Endothelial cell (in vitro differentiated cells): ENCODE measurements at regions not wholly inside any gene's neighbourhood (a gene's known extent, or its start where the extent isn't known, plus 50 kb on each side); places are given as distances from the start of the nearest gene placed in this dataset.

Experiments
- DNase-seq: peaks from one replicate; pipeline ENCODE4 v3.0.0; 2021; ENCODE audit warnings: low spot score
- H3K27ac Mint-ChIP-seq: one replicate; pipeline ENCODE4 v1.8.0; 2021; ENCODE audit warnings: mixed read lengths, inconsistent platforms; ENCODE audit not compliant: unreplicated experiment
- H3K27me3 Mint-ChIP-seq: one replicate; pipeline ENCODE4 v1.8.0; 2021; ENCODE audit warnings: mild to moderate bottlenecking, moderate library complexity, mixed read lengths, inconsistent platforms; ENCODE audit not compliant: unreplicated experiment
- H3K36me3 Mint-ChIP-seq: one replicate; pipeline ENCODE4 v1.8.0; 2021; ENCODE audit warnings: mild to moderate bottlenecking, low read depth, mixed read lengths, inconsistent platforms; ENCODE audit not compliant: unreplicated experiment
- H3K4me1 Mint-ChIP-seq: one replicate; pipeline ENCODE4 v1.8.0; 2021; ENCODE audit warnings: mild to moderate bottlenecking, mixed read lengths, inconsistent platforms; ENCODE audit not compliant: unreplicated experiment
- H3K4me3 Mint-ChIP-seq: one replicate; pipeline ENCODE4 v1.8.0; 2021; ENCODE audit warnings: mild to moderate bottlenecking, mixed read lengths, inconsistent platforms; ENCODE audit not compliant: unreplicated experiment
- H3K9me3 Mint-ChIP-seq: one replicate; pipeline ENCODE4 v1.8.0; 2021; ENCODE audit warnings: mixed read lengths, inconsistent platforms; ENCODE audit not compliant: unreplicated experiment
- CTCF ChIP-seq: fragments of 200-600 bp; sonication (generic); IDR thresholded peaks from one replicate; pipeline ENCODE4 v1.5.0; 2021; ENCODE audit warnings: antibody characterized with exemption; ENCODE audit not compliant: unreplicated experiment

- no peaks in the 10 kb centered on the region for H3K9me3 Mint-ChIP-seq
- no peak for TF ChIP-seq CTCF
- no peaks in the 10 kb centered on the region for H3K36me3 Mint-ChIP-seq
- H3K4me3 Mint-ChIP-seq, result no peak overlapping the region
- peaks cover 1% of the 10 kb centered on the region for H3K27me3 Mint-ChIP-seq
- peaks cover 13% of the 10 kb centered on the region for H3K4me1 Mint-ChIP-seq
- DNase-seq, result no peak
- H3K27ac Mint-ChIP-seq, result no peak overlapping the region
Observed at GRCh38 chr6:91654357-91654756, 1067.5 kb upstream of the MAP3K7 start.

- Mint-ChIP-seq H3K4me1 (peaks cover 13% of the 10 kb centered on the region), H3K36me3 (no peaks in the 10 kb centered on the region), H3K4me3 (no peak overlapping the region), H3K27me3 (peaks cover 1% of the 10 kb centered on the region), H3K9me3 (no peaks in the 10 kb centered on the region), H3K27ac (no peak overlapping the region)
- no peak for TF ChIP-seq CTCF
- DNase-seq, result no peak
Observed at GRCh38 chr6:91653895-91654294, 1067.0 kb upstream of the MAP3K7 start.

- Mint-ChIP-seq H3K9me3 (no peaks in the 10 kb centered on the region), H3K36me3 (no peaks in the 10 kb centered on the region), H3K27ac (no peak overlapping the region), H3K4me3 (no peak overlapping the region), H3K4me1 (peaks cover 13% of the 10 kb centered on the region), H3K27me3 (peaks cover 1% of the 10 kb centered on the region)
- no peak for DNase-seq
- no peak for TF ChIP-seq CTCF
Observed at GRCh38 chr6:91653076-91653723, 1066.3 kb upstream of the MAP3K7 start.

GRCh38 chr6:91646649-91647048, 1059.8 kb upstream of the MAP3K7 start:
- Mint-ChIP-seq H3K4me3 (no peak overlapping the region), H3K27ac (no peak overlapping the region), H3K36me3 (no peaks in the 10 kb centered on the region), H3K9me3 (no peaks in the 10 kb centered on the region), H3K4me1 (no peaks in the 10 kb centered on the region), H3K27me3 (no peaks in the 10 kb centered on the region)
- DNase-seq, result no peak
- TF ChIP-seq CTCF, result no peak

GRCh38 chr6:91645811-91646210, 1058.9 kb upstream of the MAP3K7 start:
- no peak for DNase-seq
- H3K27me3 Mint-ChIP-seq, result no peaks in the 10 kb centered on the region
- H3K36me3 Mint-ChIP-seq, result no peaks in the 10 kb centered on the region
- no peak overlapping the region for H3K4me3 Mint-ChIP-seq
- no peak overlapping the region for H3K27ac Mint-ChIP-seq
- H3K4me1 Mint-ChIP-seq, result no peaks in the 10 kb centered on the region
- TF ChIP-seq CTCF, result no peak
- H3K9me3 Mint-ChIP-seq, result no peaks in the 10 kb centered on the region
